Hematopoietic multipotent progenitor cell treated with erythropoietin and hydrocortisone succinate and interleukin-3 and kit ligand, for 15 days (in vitro differentiated cells): ENCODE measurements at regions not wholly inside any gene's neighbourhood (a gene's known extent, or its start where the extent isn't known, plus 50 kb on each side); places are given as distances from the start of the nearest gene placed in this dataset.
"Not testable (repeated sequence)": the region's sequence is repeated elsewhere in the genome, so short reads cannot be mapped to it uniquely, and the experiment has no call there.

Experiments
- DNase-seq: peaks from one replicate; pipeline ENCODE4 v3.0.0-alpha.2; 2015; ENCODE audit warnings: low spot score

DNA sequence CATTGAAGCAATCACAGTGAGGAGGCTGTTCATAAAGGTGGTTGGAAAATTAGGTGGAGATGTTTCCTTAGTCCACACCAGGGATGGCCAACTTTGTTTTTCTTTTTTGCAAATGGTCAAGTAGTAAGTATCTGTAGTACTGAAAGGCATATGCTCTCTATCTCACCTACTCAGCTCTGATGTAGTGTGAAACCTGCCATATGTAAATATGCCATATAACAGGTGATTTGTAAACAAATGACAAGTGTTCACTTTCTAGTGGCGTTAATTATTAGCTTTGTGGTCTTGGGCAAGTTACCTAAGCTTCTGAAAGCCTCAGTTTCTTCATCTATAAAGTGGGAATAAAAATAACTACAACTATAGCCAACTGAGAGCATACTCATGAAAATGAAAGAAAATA lies 421.4 kb upstream of the LCORL start:
- DNase-seq, result no peak

GRCh38 chr4:18441676-18442075 lies 420.1 kb upstream of the LCORL start:
- no peak for DNase-seq

GRCh38 chr4:18441203-18441590 lies 419.6 kb upstream of the LCORL start:
- no peak for DNase-seq

DNA sequence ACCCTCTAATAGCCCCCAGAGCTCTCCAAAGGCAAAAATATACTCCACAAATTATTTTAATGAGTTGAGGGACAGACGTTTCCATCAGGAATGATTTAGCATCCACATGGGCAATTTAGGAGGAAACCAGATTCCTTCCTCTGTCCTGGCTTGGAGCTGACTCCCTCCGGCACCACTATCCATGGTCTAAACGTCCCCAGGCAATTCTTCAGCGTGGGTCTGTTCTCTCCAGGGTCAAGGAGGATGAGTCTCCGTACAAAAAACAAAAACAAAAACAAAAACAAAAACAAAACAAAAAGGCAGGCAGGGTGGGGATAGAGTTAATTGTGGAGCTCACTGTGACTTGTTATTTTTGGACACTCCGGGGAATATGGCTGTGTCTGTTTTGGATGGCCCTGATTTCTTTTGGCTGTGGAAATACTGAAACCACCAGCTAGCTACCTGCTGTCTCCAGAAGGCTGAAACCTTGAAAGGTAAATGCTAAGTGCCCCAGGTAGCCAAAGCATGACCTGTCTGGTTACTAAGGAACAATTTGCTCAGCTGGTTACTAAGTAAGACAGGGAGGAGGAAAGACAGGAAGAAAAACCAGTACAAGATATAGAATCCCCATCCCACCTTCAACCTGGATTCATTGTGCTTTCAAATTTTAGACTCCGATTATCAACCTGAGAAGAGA lies 419.1 kb upstream of the LCORL start:
- DNase-seq, result no peak

DNA sequence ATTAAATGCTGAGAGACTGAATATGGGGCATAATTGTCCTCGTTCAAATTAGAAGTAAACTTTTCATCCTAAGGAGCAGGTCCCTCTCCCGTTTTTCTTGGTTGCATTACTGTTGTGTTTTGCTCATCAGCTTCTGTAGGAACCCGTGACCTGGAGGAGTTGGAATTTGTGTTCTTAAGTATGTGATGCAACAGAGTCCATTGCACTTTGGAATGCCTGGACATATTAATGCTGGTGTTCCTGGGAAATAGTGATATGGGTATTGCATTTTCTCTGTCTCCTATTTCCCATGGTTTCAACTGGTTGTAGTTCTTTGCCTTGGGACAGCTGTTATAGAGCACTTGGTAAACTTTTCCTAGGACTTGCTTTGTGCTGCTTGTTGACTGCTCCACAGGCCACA lies 417.8 kb upstream of the LCORL start:
- DNase-seq, result no peak

- DNase-seq, result no peak
Measured at GRCh38 chr4:18435781-18436180, 414.2 kb upstream of the LCORL start.

DNA sequence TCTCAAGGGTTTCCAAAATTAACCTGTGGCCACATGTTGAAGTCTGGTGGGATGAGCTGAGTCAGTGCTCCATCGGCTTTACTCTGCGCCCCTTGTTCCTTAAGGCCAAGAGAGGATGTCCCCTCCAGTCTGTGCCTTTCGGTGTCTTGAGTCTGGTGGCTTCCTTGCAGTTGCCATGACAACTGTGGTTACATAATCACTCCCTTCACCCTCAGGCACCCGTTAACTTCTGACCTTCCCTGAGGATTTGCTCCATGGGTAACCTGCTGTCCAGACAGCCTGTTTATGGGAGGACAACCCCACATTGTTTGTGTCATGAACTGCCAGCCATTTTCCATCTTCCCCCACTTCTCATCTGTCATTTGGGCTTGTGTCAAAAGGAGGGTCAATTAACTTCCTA lies 401.1 kb upstream of the LCORL start:
- DNase-seq, result no peak

- no peak for DNase-seq
Measured at GRCh38 chr4:18421519-18421918, 400.0 kb upstream of the LCORL start.

GRCh38 chr4:18419780-18420179 lies 398.2 kb upstream of the LCORL start:
- no peak for DNase-seq

DNA sequence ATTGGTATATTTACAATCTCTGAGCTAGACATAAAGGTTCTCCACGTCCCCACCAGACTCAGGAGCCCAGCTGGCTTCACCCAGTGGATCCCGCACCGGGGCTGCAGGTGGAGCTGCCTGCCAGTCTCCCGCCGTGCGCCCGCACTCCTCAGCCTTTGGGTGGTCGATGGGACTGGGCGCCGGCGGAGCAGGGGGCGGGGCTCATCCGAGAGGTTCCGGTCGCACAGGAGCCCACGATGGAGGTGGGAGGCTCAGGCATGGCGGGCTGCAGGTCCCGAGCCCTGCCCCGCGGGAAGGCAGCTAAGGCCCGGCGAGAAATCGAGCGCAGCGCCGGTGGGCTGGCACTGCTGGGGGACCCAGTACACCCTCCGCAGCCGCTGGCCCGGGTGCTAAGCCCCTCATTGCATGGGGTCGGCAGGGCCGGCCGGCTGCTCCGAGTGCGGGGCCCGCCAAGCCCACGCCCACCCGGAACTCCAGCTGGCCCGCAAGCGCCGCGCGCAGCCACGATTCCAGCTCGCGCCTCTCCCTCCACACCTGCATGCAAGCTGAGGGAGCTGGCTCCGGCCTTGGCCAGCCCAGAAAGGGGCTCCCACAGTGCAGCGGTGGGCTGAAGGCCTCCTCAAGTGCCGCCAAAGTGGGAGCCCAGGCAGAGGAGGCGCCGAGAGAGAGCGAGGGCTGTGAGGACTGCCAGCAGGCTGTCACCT lies 396.8 kb upstream of the LCORL start:
- not testable (repeated sequence) for DNase-seq

- not testable (repeated sequence) for DNase-seq
Measured at GRCh38 chr4:18417651-18418050, 396.1 kb upstream of the LCORL start.

GRCh38 chr4:18406264-18406663 lies 384.7 kb upstream of the LCORL start:
- no peak for DNase-seq

DNA sequence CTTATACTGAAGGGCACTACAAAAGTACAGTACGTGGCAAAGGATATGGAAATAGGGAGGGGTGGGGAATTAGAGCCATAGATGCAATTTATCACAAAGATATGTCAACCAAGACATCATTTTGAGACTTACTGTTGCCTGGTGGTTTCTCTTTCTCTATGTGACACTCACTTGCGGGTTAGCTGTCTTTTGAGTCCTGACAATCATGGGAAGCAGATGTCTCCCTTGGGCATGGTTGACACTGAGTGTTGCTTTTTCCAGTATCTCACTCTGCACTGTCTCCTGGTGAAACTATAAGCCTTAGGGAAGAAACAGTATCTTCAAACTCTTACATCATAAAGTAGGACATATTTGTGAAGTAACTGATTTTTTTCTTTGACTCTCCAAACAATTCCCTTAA lies 383.5 kb upstream of the LCORL start:
- DNase-seq, result no peak

GRCh38 chr4:18404642-18405041 lies 383.1 kb upstream of the LCORL start:
- DNase-seq, result no peak

GRCh38 chr4:18403327-18403726 lies 381.8 kb upstream of the LCORL start:
- DNase-seq, result no peak

DNA sequence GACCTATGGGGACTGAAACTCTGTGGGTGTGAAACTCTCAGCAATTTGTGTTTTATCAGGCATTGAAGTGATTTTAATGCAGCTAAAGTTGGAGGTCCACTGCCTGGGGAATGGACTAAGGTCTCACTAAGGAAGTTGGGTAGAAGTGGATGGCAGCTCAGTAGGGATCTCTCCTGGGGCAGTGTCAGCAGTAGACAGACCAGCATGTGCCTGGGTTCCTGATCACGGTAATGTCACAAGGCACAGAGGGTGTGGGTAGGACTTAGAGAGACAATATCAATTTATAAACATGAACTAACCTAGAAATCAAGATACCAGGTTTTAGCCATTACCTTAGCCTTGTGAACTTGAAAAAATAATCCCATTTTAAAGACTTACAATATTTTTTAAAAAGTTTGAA lies 380.3 kb upstream of the LCORL start:
- DNase-seq, result no peak

GRCh38 chr4:18401425-18401824 lies 379.9 kb upstream of the LCORL start:
- no peak for DNase-seq

DNA sequence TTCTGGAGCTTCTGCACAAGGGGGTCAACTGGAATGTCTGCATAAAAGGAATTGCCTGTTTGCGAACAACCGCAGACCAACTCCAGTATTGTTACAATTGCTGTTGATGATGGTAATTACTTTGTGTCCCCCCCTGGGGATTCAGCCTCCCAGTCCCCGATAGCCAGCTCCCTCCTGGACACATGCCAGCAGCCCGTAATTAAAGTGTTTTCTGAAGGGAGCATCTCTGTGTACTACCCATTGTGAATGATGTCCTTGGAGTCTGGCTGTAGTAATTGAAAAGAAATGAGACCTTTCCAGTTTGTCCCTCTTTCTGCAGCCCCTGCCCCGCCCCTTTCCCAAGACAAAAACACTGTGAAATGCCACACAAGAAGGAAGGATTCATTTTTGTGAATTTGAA lies 377.1 kb upstream of the LCORL start:
- no peak for DNase-seq

GRCh38 chr4:18397681-18398390 lies 376.3 kb upstream of the LCORL start:
- DNase-seq, result no peak

DNA sequence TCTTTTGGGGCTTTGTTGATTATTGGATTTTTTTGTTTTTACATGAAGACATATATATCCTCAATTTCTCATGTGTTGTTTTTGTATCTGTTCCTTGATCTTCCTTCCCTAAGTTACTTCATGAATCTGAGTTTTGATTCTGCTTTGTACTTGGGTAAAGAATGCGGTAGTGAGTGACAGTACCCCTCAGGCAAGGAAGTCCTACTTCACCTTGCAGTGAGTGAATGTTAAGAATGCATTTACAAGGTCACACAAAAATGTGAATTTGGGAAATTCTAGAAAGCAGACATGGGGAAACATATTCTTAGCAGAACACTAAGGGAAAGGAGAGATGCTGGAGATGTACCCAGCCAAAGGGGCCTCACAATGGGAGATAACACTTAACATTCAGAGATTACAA lies 373.1 kb upstream of the LCORL start:
- DNase-seq, result no peak

DNA sequence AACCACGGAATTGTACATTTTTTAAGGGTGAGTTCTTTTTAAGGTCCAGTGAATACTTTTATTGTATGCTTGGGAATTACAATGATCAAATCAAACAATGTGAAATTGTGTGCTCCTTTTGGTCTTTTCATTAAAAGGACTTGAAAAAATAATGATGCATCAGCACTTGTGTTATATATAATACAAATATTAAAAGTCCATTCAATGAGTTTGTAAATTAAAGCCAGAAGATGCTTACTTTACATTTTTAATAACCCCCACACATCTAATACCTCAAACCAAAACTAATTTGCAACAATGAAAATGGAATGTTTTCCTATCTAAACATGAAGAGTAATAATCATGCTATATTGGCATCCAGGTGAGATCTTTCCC lies 369.8 kb upstream of the LCORL start:
- no peak for DNase-seq

DNA sequence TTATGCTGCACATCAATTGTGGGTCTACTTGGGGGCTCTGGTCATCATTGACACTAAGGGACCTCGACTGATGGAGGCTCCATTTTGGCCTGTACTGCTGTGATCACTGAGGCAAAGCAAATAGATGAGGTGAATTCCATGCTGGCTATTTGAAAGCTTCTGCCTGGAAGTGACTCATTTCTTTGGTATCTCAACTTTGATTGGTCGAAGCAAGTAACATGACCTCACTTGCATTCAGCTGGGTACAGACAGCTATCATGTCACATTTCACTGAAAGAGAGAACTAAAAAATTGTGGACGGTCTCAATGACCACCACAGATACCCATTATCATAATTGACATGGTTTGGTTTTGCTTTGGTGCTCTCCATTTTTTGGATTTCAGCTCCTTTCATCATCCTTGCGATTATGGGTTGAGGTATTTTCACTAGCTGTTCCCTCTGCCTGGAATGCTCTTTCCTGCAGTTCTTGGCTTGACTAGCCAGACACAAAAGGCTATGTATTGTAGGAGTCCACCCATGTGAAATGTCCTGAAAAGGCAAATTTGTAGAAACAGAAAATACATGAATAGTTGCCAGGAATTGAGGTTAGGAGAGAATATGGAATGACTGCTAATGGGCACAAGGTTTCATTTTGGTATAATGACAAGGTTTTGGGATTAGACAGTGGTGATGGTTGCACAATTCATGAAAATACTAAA lies 369.2 kb upstream of the LCORL start:
- no peak for DNase-seq

DNA sequence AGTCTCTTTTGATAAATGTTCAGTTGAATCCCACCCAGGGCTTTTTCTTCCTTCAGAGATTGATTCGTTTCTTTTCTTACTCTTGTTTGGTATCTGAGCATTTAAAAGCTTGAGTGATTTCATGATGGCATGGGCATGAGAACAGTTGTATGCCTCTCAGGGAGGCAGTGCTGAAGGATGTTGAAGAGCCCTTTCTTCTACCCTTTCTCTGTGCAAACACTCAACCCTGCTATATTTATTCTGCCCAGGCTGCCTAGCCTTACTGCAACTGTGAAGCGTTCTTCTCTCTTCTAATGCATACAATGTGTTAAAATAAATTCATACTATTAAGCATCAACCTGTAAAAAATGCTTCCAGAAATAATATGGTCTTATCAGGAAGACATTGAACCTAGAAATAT lies 367.6 kb upstream of the LCORL start:
- no peak for DNase-seq
